ENCODE measurements at regions not wholly inside any gene's neighbourhood (a gene's known extent, or its start where the extent isn't known, plus 50 kb on each side); places are given as distances from the start of the nearest gene placed in this dataset.

GRCh38 chr2:64318476-64318748 is 135.6 kb upstream of the LGALSL start:
- no peaks in the 10 kb centered on the region for H3K4me1 ChIP-seq (ENCODE audit: control insufficient read depth, extremely low read depth, insufficient read depth, low read length)
- no peak overlapping the region for H3K4me3 ChIP-seq (replicated peaks in 1 of 4; ENCODE audit: control extremely low read depth in 1 of 4, insufficient read depth in 1 of 4, low read depth in 3 of 4, low read length in 4 of 4)
- peaks cover 30% of the 10 kb centered on the region for H3K27me3 ChIP-seq (ENCODE audit: control insufficient read depth, insufficient read depth, low read length)
- no peak for DNase-seq (ENCODE audit: low read depth in 2 of 2)
- H3K27ac ChIP-seq (ENCODE audit: insufficient read depth, low read length), result no peak overlapping the region
- no peak overlapping the region for H3K4me2 ChIP-seq (ENCODE audit: extremely low read depth, insufficient read depth, low read length)
- no peaks in the 10 kb centered on the region for H4K20me1 ChIP-seq (ENCODE audit: control insufficient read depth, extremely low read depth, insufficient read depth, low read length)
- no peak overlapping the region for H3K9ac ChIP-seq (ENCODE audit: insufficient read depth, low read length)
- H3K9me3 ChIP-seq (ENCODE audit: control insufficient read depth, insufficient read depth, low read depth, low read length), result no peaks in the 10 kb centered on the region
- no peak overlapping the region for H2AFZ ChIP-seq (ENCODE audit: low read length)
- H3K79me2 ChIP-seq (ENCODE audit: control insufficient read depth, insufficient read depth, low read length), result no peaks in the 10 kb centered on the region
- H3K36me3 ChIP-seq (ENCODE audit: control insufficient read depth, insufficient read depth, low read length), result no peaks in the 10 kb centered on the region
- TF ChIP-seq EZH2 (IDR thresholded peaks at IDR 0.05; ENCODE audit: low read length, missing control alignments) (no peak), CTCF (conservative IDR thresholded peaks at IDR 0.05 in 1 of 2, IDR thresholded peaks at IDR 0.05 in 1 of 2; ENCODE audit: low read depth in 1 of 2, low read length in 2 of 2) (no peak)

- Histone ChIP-seq H3K4me2 (ENCODE audit: extremely low read depth, insufficient read depth, low read length) (no peak overlapping the region), H3K27ac (ENCODE audit: insufficient read depth, low read length) (no peak overlapping the region), H2AFZ (ENCODE audit: low read length) (no peak overlapping the region), H3K9me3 (ENCODE audit: control insufficient read depth, insufficient read depth, low read depth, low read length) (no peaks in the 10 kb centered on the region), H3K36me3 (ENCODE audit: control insufficient read depth, insufficient read depth, low read length) (no peaks in the 10 kb centered on the region), H3K4me3 (replicated peaks in 1 of 4; ENCODE audit: control extremely low read depth in 1 of 4, insufficient read depth in 1 of 4, low read depth in 3 of 4, low read length in 4 of 4) (no peak overlapping the region), H3K27me3 (ENCODE audit: control insufficient read depth, insufficient read depth, low read length) (peaks cover 31% of the 10 kb centered on the region), H3K79me2 (ENCODE audit: control insufficient read depth, insufficient read depth, low read length) (no peaks in the 10 kb centered on the region), H3K9ac (ENCODE audit: insufficient read depth, low read length) (no peak overlapping the region), H3K4me1 (ENCODE audit: control insufficient read depth, extremely low read depth, insufficient read depth, low read length) (no peaks in the 10 kb centered on the region), H4K20me1 (ENCODE audit: control insufficient read depth, extremely low read depth, insufficient read depth, low read length) (no peaks in the 10 kb centered on the region)
- TF ChIP-seq EZH2 (IDR thresholded peaks at IDR 0.05; ENCODE audit: low read length, missing control alignments) (no peak), CTCF (conservative IDR thresholded peaks at IDR 0.05 in 1 of 2, IDR thresholded peaks at IDR 0.05 in 1 of 2; ENCODE audit: low read depth in 1 of 2, low read length in 2 of 2) (no peak)
- no peak for DNase-seq (ENCODE audit: low read depth in 2 of 2)
Observed at GRCh38 chr2:64319896-64320295, 134.1 kb upstream of the LGALSL start.

- peaks cover 20% of the 10 kb centered on the region for H3K27me3 ChIP-seq (ENCODE audit: control insufficient read depth, insufficient read depth, low read length)
- no peaks in the 10 kb centered on the region for H3K4me1 ChIP-seq (ENCODE audit: control insufficient read depth, extremely low read depth, insufficient read depth, low read length)
- no peak overlapping the region for H2AFZ ChIP-seq (ENCODE audit: low read length)
- H4K20me1 ChIP-seq (ENCODE audit: control insufficient read depth, extremely low read depth, insufficient read depth, low read length), result no peaks in the 10 kb centered on the region
- no peaks in the 10 kb centered on the region for H3K79me2 ChIP-seq (ENCODE audit: control insufficient read depth, insufficient read depth, low read length)
- H3K9me3 ChIP-seq (ENCODE audit: control insufficient read depth, insufficient read depth, low read depth, low read length), result no peaks in the 10 kb centered on the region
- no peak overlapping the region for H3K27ac ChIP-seq (ENCODE audit: insufficient read depth, low read length)
- TF ChIP-seq CTCF (conservative IDR thresholded peaks at IDR 0.05 in 1 of 2, IDR thresholded peaks at IDR 0.05 in 1 of 2; ENCODE audit: low read depth in 1 of 2, low read length in 2 of 2) (no peak), EZH2 (IDR thresholded peaks at IDR 0.05; ENCODE audit: low read length, missing control alignments) (no peak)
- H3K4me3 ChIP-seq (replicated peaks in 1 of 4; ENCODE audit: control extremely low read depth in 1 of 4, insufficient read depth in 1 of 4, low read depth in 3 of 4, low read length in 4 of 4), result no peak overlapping the region
- H3K9ac ChIP-seq (ENCODE audit: insufficient read depth, low read length), result no peak overlapping the region
- no peak overlapping the region for H3K4me2 ChIP-seq (ENCODE audit: extremely low read depth, insufficient read depth, low read length)
- DNase-seq (ENCODE audit: low read depth in 2 of 2), result no peak
- H3K36me3 ChIP-seq (ENCODE audit: control insufficient read depth, insufficient read depth, low read length), result no peaks in the 10 kb centered on the region
Observed at GRCh38 chr2:64322433-64322832, 131.5 kb upstream of the LGALSL start.

Data from fibroblast of lung (primary cell).